HL-60 (cell line): ENCODE measurements at regions not wholly inside any gene's neighbourhood (a gene's known extent, or its start where the extent isn't known, plus 50 kb on each side); places are given as distances from the start of the nearest gene placed in this dataset.
"Not testable (repeated sequence)": the region's sequence is repeated elsewhere in the genome, so short reads cannot be mapped to it uniquely, and the experiment has no call there.

ENCODE experiments used
- DNase-seq, 2 experiments: peaks; one replicate each; pipeline ENCODE4 v3.0.0-alpha.2; 2010 to 2020; ENCODE audit warnings: low read depth in 1 of 2, low spot score in 1 of 2
- H3K27ac ChIP-seq: fragments of 250-450 bp; sonication (Bioruptor Pico); replicated peaks from 2 replicates; pipeline ENCODE4 v1.5.1; 2020; ENCODE audit warnings: mild to moderate bottlenecking, moderate library complexity
- H3K27me3 ChIP-seq: fragments of 250-450 bp; sonication (Bioruptor Pico); 2 replicates; pipeline ENCODE4 v1.5.1; 2021; ENCODE audit warnings: mild to moderate bottlenecking, moderate library complexity; ENCODE audit not compliant: insufficient read depth, poor library complexity, severe bottlenecking
- H3K4me3 ChIP-seq: replicated peaks from 2 replicates; pipeline ENCODE4 v1.5.1; 2011; ENCODE audit warnings: mild to moderate bottlenecking, control low read depth, low read length; ENCODE audit not compliant: insufficient read depth
- GABPA ChIP-seq: IDR thresholded peaks from 2 replicates; pipeline ENCODE4 v1.6.1; 2012; ENCODE audit warnings: low read depth
- POLR2AphosphoS5 ChIP-seq: IDR thresholded peaks from 2 replicates; pipeline ENCODE4 v1.6.1; 2012; ENCODE audit warnings: low read depth
- SPI1 ChIP-seq: IDR thresholded peaks from 2 replicates; pipeline ENCODE4 v1.6.1; 2012; ENCODE audit warnings: low read depth, mild to moderate bottlenecking, borderline replicate concordance
- TF ChIP-seq, protein P1 (sequence below): IDR thresholded peaks from one replicate; pipeline ENCODE4 v1.5.1; 2011; ENCODE audit warnings: low read length, control low read depth, inconsistent platforms; ENCODE audit not compliant: insufficient read depth
- TF ChIP-seq, protein P2 (sequence below): IDR thresholded peaks from 2 replicates; pipeline ENCODE4 v1.6.1; 2012; ENCODE audit warnings: low read depth; ENCODE audit not compliant: insufficient replicate concordance

DNA sequence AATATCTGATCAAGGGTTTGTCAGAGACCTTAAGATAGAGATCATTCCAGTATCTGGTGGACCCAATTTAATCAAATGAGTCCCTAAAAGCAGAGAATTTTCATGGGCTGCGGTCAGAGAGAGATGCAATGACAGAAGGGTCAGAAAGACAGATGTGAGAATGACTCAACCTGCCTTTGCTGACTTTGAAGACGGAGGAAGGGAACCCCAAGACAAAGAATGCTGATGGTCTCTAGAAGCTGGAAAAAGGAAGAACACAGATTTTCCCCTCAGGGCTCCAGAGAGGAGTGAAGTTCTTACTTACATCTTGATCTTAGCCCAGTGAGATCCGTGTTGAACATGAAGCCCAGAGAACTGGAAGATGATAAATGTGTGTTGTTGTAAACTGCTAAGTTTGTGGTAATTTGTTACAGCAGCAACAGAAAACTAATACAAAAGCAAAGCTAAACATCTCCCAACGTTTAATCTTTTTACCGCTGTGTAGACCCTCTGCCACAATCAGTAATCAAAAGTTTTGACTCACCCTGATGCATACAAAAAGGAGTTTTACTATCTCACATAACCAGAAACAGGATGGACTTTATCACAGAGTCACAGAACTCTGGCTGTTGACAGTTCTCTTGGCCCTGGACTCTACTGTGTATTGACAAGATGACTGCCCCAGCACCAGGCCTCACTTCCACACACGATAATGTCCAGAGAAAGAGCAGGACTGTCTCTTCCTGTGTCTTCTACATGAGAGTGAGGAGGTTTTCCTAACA lies 70.2 kb upstream of the MAGEB2 start:
- H3K27me3 ChIP-seq, result no peaks in the 10 kb centered on the region
- H3K27ac ChIP-seq, result no peak overlapping the region
- TF ChIP-seq, protein P1, sequence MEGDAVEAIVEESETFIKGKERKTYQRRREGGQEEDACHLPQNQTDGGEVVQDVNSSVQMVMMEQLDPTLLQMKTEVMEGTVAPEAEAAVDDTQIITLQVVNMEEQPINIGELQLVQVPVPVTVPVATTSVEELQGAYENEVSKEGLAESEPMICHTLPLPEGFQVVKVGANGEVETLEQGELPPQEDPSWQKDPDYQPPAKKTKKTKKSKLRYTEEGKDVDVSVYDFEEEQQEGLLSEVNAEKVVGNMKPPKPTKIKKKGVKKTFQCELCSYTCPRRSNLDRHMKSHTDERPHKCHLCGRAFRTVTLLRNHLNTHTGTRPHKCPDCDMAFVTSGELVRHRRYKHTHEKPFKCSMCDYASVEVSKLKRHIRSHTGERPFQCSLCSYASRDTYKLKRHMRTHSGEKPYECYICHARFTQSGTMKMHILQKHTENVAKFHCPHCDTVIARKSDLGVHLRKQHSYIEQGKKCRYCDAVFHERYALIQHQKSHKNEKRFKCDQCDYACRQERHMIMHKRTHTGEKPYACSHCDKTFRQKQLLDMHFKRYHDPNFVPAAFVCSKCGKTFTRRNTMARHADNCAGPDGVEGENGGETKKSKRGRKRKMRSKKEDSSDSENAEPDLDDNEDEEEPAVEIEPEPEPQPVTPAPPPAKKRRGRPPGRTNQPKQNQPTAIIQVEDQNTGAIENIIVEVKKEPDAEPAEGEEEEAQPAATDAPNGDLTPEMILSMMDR, result no peak
- TF ChIP-seq GABPA (no peak), POLR2AphosphoS5 (no peak), SPI1 (no peak)
- TF ChIP-seq, protein P2, sequence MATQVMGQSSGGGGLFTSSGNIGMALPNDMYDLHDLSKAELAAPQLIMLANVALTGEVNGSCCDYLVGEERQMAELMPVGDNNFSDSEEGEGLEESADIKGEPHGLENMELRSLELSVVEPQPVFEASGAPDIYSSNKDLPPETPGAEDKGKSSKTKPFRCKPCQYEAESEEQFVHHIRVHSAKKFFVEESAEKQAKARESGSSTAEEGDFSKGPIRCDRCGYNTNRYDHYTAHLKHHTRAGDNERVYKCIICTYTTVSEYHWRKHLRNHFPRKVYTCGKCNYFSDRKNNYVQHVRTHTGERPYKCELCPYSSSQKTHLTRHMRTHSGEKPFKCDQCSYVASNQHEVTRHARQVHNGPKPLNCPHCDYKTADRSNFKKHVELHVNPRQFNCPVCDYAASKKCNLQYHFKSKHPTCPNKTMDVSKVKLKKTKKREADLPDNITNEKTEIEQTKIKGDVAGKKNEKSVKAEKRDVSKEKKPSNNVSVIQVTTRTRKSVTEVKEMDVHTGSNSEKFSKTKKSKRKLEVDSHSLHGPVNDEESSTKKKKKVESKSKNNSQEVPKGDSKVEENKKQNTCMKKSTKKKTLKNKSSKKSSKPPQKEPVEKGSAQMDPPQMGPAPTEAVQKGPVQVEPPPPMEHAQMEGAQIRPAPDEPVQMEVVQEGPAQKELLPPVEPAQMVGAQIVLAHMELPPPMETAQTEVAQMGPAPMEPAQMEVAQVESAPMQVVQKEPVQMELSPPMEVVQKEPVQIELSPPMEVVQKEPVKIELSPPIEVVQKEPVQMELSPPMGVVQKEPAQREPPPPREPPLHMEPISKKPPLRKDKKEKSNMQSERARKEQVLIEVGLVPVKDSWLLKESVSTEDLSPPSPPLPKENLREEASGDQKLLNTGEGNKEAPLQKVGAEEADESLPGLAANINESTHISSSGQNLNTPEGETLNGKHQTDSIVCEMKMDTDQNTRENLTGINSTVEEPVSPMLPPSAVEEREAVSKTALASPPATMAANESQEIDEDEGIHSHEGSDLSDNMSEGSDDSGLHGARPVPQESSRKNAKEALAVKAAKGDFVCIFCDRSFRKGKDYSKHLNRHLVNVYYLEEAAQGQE, result no peak
- H3K4me3 ChIP-seq, result no peak overlapping the region
- DNase-seq, result no peak

DNA sequence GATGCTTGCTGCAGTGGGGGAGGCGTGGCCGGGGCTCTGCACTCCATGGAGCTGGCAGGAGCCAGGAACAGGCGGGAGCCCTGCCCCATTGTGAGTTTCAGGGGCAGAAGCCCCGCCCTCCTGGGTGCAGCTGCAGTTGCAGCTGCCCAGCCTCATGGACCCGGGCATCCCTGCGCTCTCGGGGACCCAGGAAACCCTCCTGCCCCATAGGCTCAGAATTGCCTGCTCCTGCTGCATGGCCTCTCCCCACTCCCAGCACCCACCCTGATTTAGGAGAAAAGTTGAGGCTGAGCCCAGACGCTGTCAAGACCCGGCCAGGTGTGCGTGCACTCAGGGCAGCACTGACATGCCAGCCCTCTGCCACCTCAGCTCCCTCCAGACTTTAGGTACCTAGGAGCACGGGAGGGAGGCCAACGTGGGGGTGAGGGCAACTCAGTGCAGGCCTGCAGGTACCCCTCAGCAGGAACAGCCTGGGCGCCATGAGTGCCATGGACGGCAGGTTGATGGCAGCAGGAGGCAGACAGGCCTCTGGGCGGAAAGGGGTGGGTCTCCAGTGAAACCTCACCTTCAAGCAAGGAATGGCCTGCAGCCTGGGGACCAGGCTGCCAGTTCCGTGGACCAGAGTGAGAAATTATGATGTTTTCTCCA lies 67.2 kb upstream of the MAGEB2 start:
- DNase-seq, result no peak
- H3K27ac ChIP-seq, result no peak overlapping the region
- TF ChIP-seq GABPA (no peak), SPI1 (no peak), POLR2AphosphoS5 (no peak)
- TF ChIP-seq, protein P2, result no peak
- TF ChIP-seq, protein P1, result no peak

DNA sequence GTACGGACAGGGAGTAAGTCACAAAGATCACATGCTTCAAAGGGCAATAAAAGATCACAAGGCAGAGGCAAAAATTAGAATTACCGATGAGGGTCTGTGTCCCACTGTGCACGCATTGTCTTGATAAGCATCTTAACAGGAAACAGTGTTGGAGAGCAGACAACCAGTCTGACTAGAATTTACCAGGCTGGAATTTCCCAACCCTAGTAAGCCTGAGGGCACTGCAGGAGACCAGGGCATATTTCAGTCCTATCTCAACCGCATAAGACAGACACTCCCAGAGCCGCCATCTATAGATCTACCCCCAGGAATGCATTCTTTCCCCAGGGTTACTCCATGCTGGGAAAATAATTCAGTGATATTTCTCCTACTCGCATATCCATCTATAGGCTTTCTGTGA lies 66.2 kb upstream of the MAGEB2 start:
- not testable (repeated sequence) for H3K27ac ChIP-seq, DNase-seq

More for the DNA sequence above, 67.2 kb upstream of the MAGEB2 start:
- Histone ChIP-seq H3K27me3 (no peaks in the 10 kb centered on the region), H3K4me3 (no peak overlapping the region)

DNA sequence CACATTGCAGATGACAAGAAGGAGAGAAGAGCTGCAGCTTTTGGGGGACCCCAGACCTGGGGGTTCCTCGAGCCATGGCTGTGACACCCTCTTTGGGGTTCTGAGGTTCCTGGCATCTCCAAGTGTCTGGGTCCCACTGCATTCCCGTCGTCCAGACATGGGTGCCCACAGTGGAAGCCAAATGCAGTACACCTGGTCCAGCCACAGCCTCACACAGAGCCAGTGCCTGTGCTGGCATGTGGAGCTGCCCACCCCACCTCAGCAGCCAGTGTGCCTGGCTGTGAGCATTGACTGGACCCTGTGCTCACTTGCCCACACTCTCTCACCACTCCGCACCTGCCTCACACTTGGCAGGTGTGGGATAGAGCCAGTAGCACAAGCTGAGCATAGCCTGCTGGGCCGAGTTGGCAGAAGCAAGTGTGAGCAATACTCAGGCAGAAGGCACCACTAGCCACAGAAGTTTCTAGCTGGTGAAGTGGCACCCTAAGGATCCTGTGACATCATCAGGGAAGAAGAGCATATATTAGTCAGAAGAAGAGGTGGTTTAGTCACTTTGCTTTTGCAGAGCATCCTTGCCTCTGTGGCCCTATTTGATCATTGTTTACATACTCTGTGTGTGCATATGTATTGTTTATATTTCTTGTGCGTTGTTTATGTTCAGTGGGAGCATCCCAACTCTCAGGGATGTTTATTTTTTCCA lies 65.0 kb upstream of the MAGEB2 start:
- no peaks in the 10 kb centered on the region for H3K27me3 ChIP-seq
- TF ChIP-seq POLR2AphosphoS5 (no peak), SPI1 (no peak), GABPA (no peak)
- TF ChIP-seq, protein P2, result no peak
- TF ChIP-seq, protein P1, result no peak
- no peak for DNase-seq

More for the DNA sequence above, 66.2 kb upstream of the MAGEB2 start:
- H3K4me3 ChIP-seq, H3K27me3 ChIP-seq: not testable (repeated sequence)

More for the DNA sequence above, 65.0 kb upstream of the MAGEB2 start:
- Histone ChIP-seq H3K4me3 (no peak overlapping the region), H3K27ac (no peak overlapping the region)
